ENCODE measurements at regions not wholly inside any gene's neighbourhood (a gene's known extent, or its start where the extent isn't known, plus 50 kb on each side); places are given as distances from the start of the nearest gene placed in this dataset.

GRCh38 chr15:87573039-87573438, 683.5 kb downstream of the NTRK3 start:
- Histone ChIP-seq H3K27ac (ENCODE audit: low read length) (no peak overlapping the region), H3K4me3 (ENCODE audit: low read depth in 1 of 2, low read length in 2 of 2) (no peak overlapping the region), H3K9ac (ENCODE audit: low read depth, low read length) (no peak overlapping the region), H3K4me2 (ENCODE audit: insufficient read depth, low read length) (no peak overlapping the region), H2AFZ (ENCODE audit: low read depth, low read length) (no peak overlapping the region), H3K4me1 (ENCODE audit: insufficient read depth, low read length) (no peaks in the 10 kb centered on the region; the same call in 1 of the 2 replicates), H3K9me3 (ENCODE audit: insufficient read depth, low read length, severe bottlenecking) (no peaks in the 10 kb centered on the region), H4K20me1 (ENCODE audit: insufficient read depth, low read length) (no peaks in the 10 kb centered on the region), H3K79me2 (ENCODE audit: insufficient read depth, low read length) (no peaks in the 10 kb centered on the region), H3K27me3 (ENCODE audit: insufficient read depth, low read length, poor library complexity) (no peaks in the 10 kb centered on the region), H3K36me3 (ENCODE audit: insufficient read depth, low read length) (no peaks in the 10 kb centered on the region)
- ATAC-seq (ENCODE audit: insufficient read depth, low read depth) (no peak), DNase-seq (no peak)
- TF ChIP-seq CTCF (IDR thresholded peaks at IDR 0.05; ENCODE audit: borderline replicate concordance, extremely low read depth, low read length, poor library complexity, severe bottlenecking) (no peak), EZH2 (IDR thresholded peaks at IDR 0.05; ENCODE audit: borderline replicate concordance, low read depth, low read length, severe bottlenecking) (no peak)

- Histone ChIP-seq H3K27me3 (ENCODE audit: insufficient read depth, low read length, poor library complexity) (no peaks in the 10 kb centered on the region), H3K79me2 (ENCODE audit: insufficient read depth, low read length) (no peaks in the 10 kb centered on the region), H3K4me3 (ENCODE audit: low read depth in 1 of 2, low read length in 2 of 2) (no peak overlapping the region), H3K9me3 (ENCODE audit: insufficient read depth, low read length, severe bottlenecking) (no peaks in the 10 kb centered on the region), H3K4me2 (ENCODE audit: insufficient read depth, low read length) (no peak overlapping the region), H4K20me1 (ENCODE audit: insufficient read depth, low read length) (no peaks in the 10 kb centered on the region), H3K4me1 (ENCODE audit: insufficient read depth, low read length) (no peaks in the 10 kb centered on the region; the same call in 1 of the 2 replicates), H3K36me3 (ENCODE audit: insufficient read depth, low read length) (no peaks in the 10 kb centered on the region), H2AFZ (ENCODE audit: low read depth, low read length) (no peak overlapping the region), H3K27ac (ENCODE audit: low read length) (no peak overlapping the region), H3K9ac (ENCODE audit: low read depth, low read length) (no peak overlapping the region)
- DNase-seq (no peak), ATAC-seq (ENCODE audit: insufficient read depth, low read depth) (no peak)
- no peak for TF ChIP-seq EZH2 (IDR thresholded peaks at IDR 0.05; ENCODE audit: borderline replicate concordance, low read depth, low read length, severe bottlenecking)
- no peak for TF ChIP-seq CTCF (IDR thresholded peaks at IDR 0.05; ENCODE audit: borderline replicate concordance, extremely low read depth, low read length, poor library complexity, severe bottlenecking)
These were observed 684.1 kb downstream of the NTRK3 start for GRCh38 chr15:87572381-87572910.

- H3K9me3 ChIP-seq (ENCODE audit: insufficient read depth, low read length, severe bottlenecking) = no peaks in the 10 kb centered on the region
- DNase-seq (no peak), ATAC-seq (ENCODE audit: insufficient read depth, low read depth) (peak; percentile 74)
- 0 out of 2 replicates have a peak overlapping the region, but pooled peaks have one; percentile 15 for H3K4me2 ChIP-seq (ENCODE audit: insufficient read depth, low read length)
- TF ChIP-seq EZH2 (IDR thresholded peaks at IDR 0.05; ENCODE audit: borderline replicate concordance, low read depth, low read length, severe bottlenecking) (no peak), CTCF (IDR thresholded peaks at IDR 0.05; ENCODE audit: borderline replicate concordance, extremely low read depth, low read length, poor library complexity, severe bottlenecking) (no peak)
- H3K79me2 ChIP-seq (ENCODE audit: insufficient read depth, low read length) = no peaks in the 10 kb centered on the region
- H2AFZ ChIP-seq (ENCODE audit: low read depth, low read length) = peak overlapping the region; percentile 39; the same call in 1 of the 2 replicates
- H3K36me3 ChIP-seq (ENCODE audit: insufficient read depth, low read length) = no peaks in the 10 kb centered on the region
- no peak overlapping the region for H3K27ac ChIP-seq (ENCODE audit: low read length)
- H4K20me1 ChIP-seq (ENCODE audit: insufficient read depth, low read length) = no peaks in the 10 kb centered on the region
- no peaks in the 10 kb centered on the region for H3K27me3 ChIP-seq (ENCODE audit: insufficient read depth, low read length, poor library complexity)
- no peak overlapping the region for H3K4me3 ChIP-seq (ENCODE audit: low read depth in 1 of 2, low read length in 2 of 2)
- no peak overlapping the region for H3K9ac ChIP-seq (ENCODE audit: low read depth, low read length)
- no peaks in the 10 kb centered on the region; the same call in 1 of the 2 replicates for H3K4me1 ChIP-seq (ENCODE audit: insufficient read depth, low read length)
These were observed 686.3 kb downstream of the NTRK3 start for GRCh38 chr15:87570206-87570605.
